Epidermal melanocyte (primary cell): ENCODE measurements at regions not wholly inside any gene's neighbourhood (a gene's known extent, or its start where the extent isn't known, plus 50 kb on each side); places are given as distances from the start of the nearest gene placed in this dataset.
"Not testable (repeated sequence)": the region's sequence is repeated elsewhere in the genome, so short reads cannot be mapped to it uniquely, and the experiment has no call there.

Experiments used
- DNase-seq: peaks from one replicate; pipeline ENCODE4 v3.0.0; 2011; ENCODE audit warnings: low spot score; ENCODE audit not compliant: insufficient read length

- no peak for DNase-seq
These were observed 391.7 kb downstream of the ZEB2 start for GRCh38 chr2:144128130-144128746.

- DNase-seq = no peak
These were observed 392.2 kb downstream of the ZEB2 start for GRCh38 chr2:144127693-144128092.

- no peak for DNase-seq
These were observed 393.6 kb downstream of the ZEB2 start for GRCh38 chr2:144126302-144126701.

- no peak for DNase-seq
These were observed 394.2 kb downstream of the ZEB2 start for GRCh38 chr2:144125751-144126150.

- DNase-seq = no peak
These were observed 395.0 kb downstream of the ZEB2 start for GRCh38 chr2:144124882-144125281.

- no peak for DNase-seq
These were observed 399.4 kb downstream of the ZEB2 start for GRCh38 chr2:144120487-144120886.

- no peak for DNase-seq
These were observed 402.8 kb downstream of the ZEB2 start for GRCh38 chr2:144117086-144117485.

- DNase-seq = no peak
These were observed 404.1 kb downstream of the ZEB2 start for GRCh38 chr2:144115739-144116291.

- DNase-seq = no peak
These were observed 405.2 kb downstream of the ZEB2 start for GRCh38 chr2:144114760-144115159.

GRCh38 chr2:144111437-144111836 is 408.5 kb downstream of the ZEB2 start:
- DNase-seq = no peak

GRCh38 chr2:144106104-144106503 is 413.8 kb downstream of the ZEB2 start:
- not testable (repeated sequence) for DNase-seq

- DNase-seq = no peak
These were observed 417.5 kb downstream of the ZEB2 start for GRCh38 chr2:144102386-144102785.

GRCh38 chr2:144099780-144100377 is 420.0 kb downstream of the ZEB2 start:
- no peak for DNase-seq

- DNase-seq = no peak
These were observed 420.6 kb downstream of the ZEB2 start for GRCh38 chr2:144099340-144099739.

GRCh38 chr2:144097440-144098225 is 422.3 kb downstream of the ZEB2 start:
- DNase-seq = no peak

- no peak for DNase-seq
These were observed 423.4 kb downstream of the ZEB2 start for GRCh38 chr2:144096531-144096930.

GRCh38 chr2:144094408-144095151 is 425.3 kb downstream of the ZEB2 start:
- DNase-seq = no peak

- DNase-seq = no peak
These were observed 428.3 kb downstream of the ZEB2 start for GRCh38 chr2:144091622-144092021.

- DNase-seq = no peak
These were observed 431.1 kb downstream of the ZEB2 start for GRCh38 chr2:144088863-144089262.

- no peak for DNase-seq
These were observed 433.0 kb downstream of the ZEB2 start for GRCh38 chr2:144086965-144087364.

- DNase-seq = no peak
These were observed 434.9 kb downstream of the ZEB2 start for GRCh38 chr2:144085016-144085415.
